ENCODE measurements at regions not wholly inside any gene's neighbourhood (a gene's known extent, or its start where the extent isn't known, plus 50 kb on each side); places are given as distances from the start of the nearest gene placed in this dataset.

DNA sequence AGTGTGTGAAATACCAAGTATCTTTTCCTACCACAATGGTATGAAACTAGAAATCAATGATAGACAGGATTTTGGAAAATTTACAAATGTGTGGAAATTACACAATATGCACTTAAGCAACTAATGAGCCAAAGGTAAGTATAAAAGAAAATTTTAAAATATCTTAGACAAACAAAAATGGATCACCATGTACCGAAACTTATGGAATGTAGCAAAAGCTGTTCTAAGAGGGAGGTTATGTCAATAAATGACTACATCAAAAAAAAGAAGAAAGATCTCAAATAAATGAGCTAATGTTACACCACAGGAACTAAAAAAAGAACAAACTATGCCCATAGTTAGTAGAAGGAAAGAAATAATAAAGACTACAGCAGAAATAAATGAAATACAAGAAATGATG lies 1084.1 kb downstream of the TECRL start:
- Histone ChIP-seq H3K9ac (ENCODE audit: low read length) (no peak overlapping the region), H3K27ac (ENCODE audit: low read length) (no peak overlapping the region), H3K27me3 (ENCODE audit: control insufficient read depth, insufficient read depth, low read length) (no peaks in the 10 kb centered on the region), H3K9me3 (ENCODE audit: control insufficient read depth, low read depth, low read length) (peaks cover 11% of the 10 kb centered on the region), H3K4me3 (ENCODE audit: low read length) (no peak overlapping the region), H3K36me3 (ENCODE audit: control insufficient read depth, low read depth, low read length) (no peaks in the 10 kb centered on the region), H3K4me1 (ENCODE audit: control insufficient read depth, low read depth, low read length) (no peaks in the 10 kb centered on the region)

- no peak overlapping the region for H3K4me3 ChIP-seq (ENCODE audit: low read length)
- H3K27ac ChIP-seq (ENCODE audit: low read length) = no peak overlapping the region
- H3K4me1 ChIP-seq (ENCODE audit: control insufficient read depth, low read depth, low read length) = no peaks in the 10 kb centered on the region
- H3K9ac ChIP-seq (ENCODE audit: low read length) = no peak overlapping the region
- H3K36me3 ChIP-seq (ENCODE audit: control insufficient read depth, low read depth, low read length) = no peaks in the 10 kb centered on the region
- no peaks in the 10 kb centered on the region for H3K9me3 ChIP-seq (ENCODE audit: control insufficient read depth, low read depth, low read length)
- no peaks in the 10 kb centered on the region for H3K27me3 ChIP-seq (ENCODE audit: control insufficient read depth, insufficient read depth, low read length)
Measured at GRCh38 chr4:63316633-63317032, 1092.6 kb downstream of the TECRL start.

- Histone ChIP-seq H3K4me1 (ENCODE audit: control insufficient read depth, low read depth, low read length) (no peaks in the 10 kb centered on the region), H3K27me3 (ENCODE audit: control insufficient read depth, insufficient read depth, low read length) (no peaks in the 10 kb centered on the region), H3K9ac (ENCODE audit: low read length) (no peak overlapping the region), H3K27ac (ENCODE audit: low read length) (no peak overlapping the region), H3K4me3 (ENCODE audit: low read length) (no peak overlapping the region), H3K9me3 (ENCODE audit: control insufficient read depth, low read depth, low read length) (no peaks in the 10 kb centered on the region), H3K36me3 (ENCODE audit: control insufficient read depth, low read depth, low read length) (no peaks in the 10 kb centered on the region)
Measured at GRCh38 chr4:63315651-63316050, 1093.6 kb downstream of the TECRL start.

DNA sequence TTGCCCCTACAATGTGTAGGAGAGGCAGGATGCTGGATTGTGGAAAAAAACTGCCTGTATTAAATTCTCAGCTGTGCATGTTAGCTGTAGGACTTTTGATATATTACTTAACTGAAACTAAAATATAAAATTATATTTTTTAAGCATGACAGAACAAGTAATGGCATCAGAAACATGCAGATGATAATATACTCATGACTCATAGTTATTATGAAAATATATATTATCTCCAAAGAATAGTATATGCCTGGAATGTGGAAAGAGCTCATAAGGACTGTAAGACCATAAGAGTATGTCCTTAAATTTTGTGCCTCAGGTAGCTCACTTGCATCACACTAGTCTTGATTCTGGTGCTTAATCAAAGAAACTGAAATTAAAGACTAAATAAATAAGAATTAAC lies 1100.6 kb downstream of the TECRL start:
- no peaks in the 10 kb centered on the region for H3K36me3 ChIP-seq (ENCODE audit: control insufficient read depth, low read depth, low read length)
- no peak overlapping the region for H3K9ac ChIP-seq (ENCODE audit: low read length)
- H3K4me3 ChIP-seq (ENCODE audit: low read length) = no peak overlapping the region
- H3K9me3 ChIP-seq (ENCODE audit: control insufficient read depth, low read depth, low read length) = no peaks in the 10 kb centered on the region
- no peak overlapping the region for H3K27ac ChIP-seq (ENCODE audit: low read length)
- H3K4me1 ChIP-seq (ENCODE audit: control insufficient read depth, low read depth, low read length) = no peaks in the 10 kb centered on the region
- H3K27me3 ChIP-seq (ENCODE audit: control insufficient read depth, insufficient read depth, low read length) = no peaks in the 10 kb centered on the region

GRCh38 chr4:63302792-63303191 lies 1106.5 kb downstream of the TECRL start:
- Histone ChIP-seq H3K4me1 (ENCODE audit: control insufficient read depth, low read depth, low read length) (no peaks in the 10 kb centered on the region), H3K27me3 (ENCODE audit: control insufficient read depth, insufficient read depth, low read length) (no peaks in the 10 kb centered on the region), H3K4me3 (ENCODE audit: low read length) (no peak overlapping the region), H3K9ac (ENCODE audit: low read length) (no peak overlapping the region), H3K9me3 (ENCODE audit: control insufficient read depth, low read depth, low read length) (no peaks in the 10 kb centered on the region), H3K27ac (ENCODE audit: low read length) (no peak overlapping the region), H3K36me3 (ENCODE audit: control insufficient read depth, low read depth, low read length) (no peaks in the 10 kb centered on the region)

GRCh38 chr4:63302078-63302477 lies 1107.2 kb downstream of the TECRL start:
- Histone ChIP-seq H3K4me1 (ENCODE audit: control insufficient read depth, low read depth, low read length) (no peaks in the 10 kb centered on the region), H3K9me3 (ENCODE audit: control insufficient read depth, low read depth, low read length) (no peaks in the 10 kb centered on the region), H3K9ac (ENCODE audit: low read length) (no peak overlapping the region), H3K27ac (ENCODE audit: low read length) (no peak overlapping the region), H3K27me3 (ENCODE audit: control insufficient read depth, insufficient read depth, low read length) (no peaks in the 10 kb centered on the region), H3K4me3 (ENCODE audit: low read length) (no peak overlapping the region), H3K36me3 (ENCODE audit: control insufficient read depth, low read depth, low read length) (no peaks in the 10 kb centered on the region)

GRCh38 chr4:63296773-63297172 lies 1112.5 kb downstream of the TECRL start:
- H3K36me3 ChIP-seq (ENCODE audit: control insufficient read depth, low read depth, low read length) = no peaks in the 10 kb centered on the region
- no peaks in the 10 kb centered on the region for H3K4me1 ChIP-seq (ENCODE audit: control insufficient read depth, low read depth, low read length)
- H3K27ac ChIP-seq (ENCODE audit: low read length) = no peak overlapping the region
- H3K9ac ChIP-seq (ENCODE audit: low read length) = no peak overlapping the region
- H3K4me3 ChIP-seq (ENCODE audit: low read length) = no peak overlapping the region
- H3K27me3 ChIP-seq (ENCODE audit: control insufficient read depth, insufficient read depth, low read length) = no peaks in the 10 kb centered on the region
- H3K9me3 ChIP-seq (ENCODE audit: control insufficient read depth, low read depth, low read length) = no peaks in the 10 kb centered on the region

GRCh38 chr4:63275491-63275890 lies 1133.8 kb downstream of the TECRL start:
- no peaks in the 10 kb centered on the region for H3K4me1 ChIP-seq (ENCODE audit: control insufficient read depth, low read depth, low read length)
- H3K9me3 ChIP-seq (ENCODE audit: control insufficient read depth, low read depth, low read length) = peaks cover 3% of the 10 kb centered on the region
- no peak overlapping the region for H3K9ac ChIP-seq (ENCODE audit: low read length)
- no peak overlapping the region for H3K27ac ChIP-seq (ENCODE audit: low read length)
- H3K36me3 ChIP-seq (ENCODE audit: control insufficient read depth, low read depth, low read length) = no peaks in the 10 kb centered on the region
- H3K4me3 ChIP-seq (ENCODE audit: low read length) = no peak overlapping the region
- H3K27me3 ChIP-seq (ENCODE audit: control insufficient read depth, insufficient read depth, low read length) = no peaks in the 10 kb centered on the region

- Histone ChIP-seq H3K4me1 (ENCODE audit: control insufficient read depth, low read depth, low read length) (no peaks in the 10 kb centered on the region), H3K27ac (ENCODE audit: low read length) (no peak overlapping the region), H3K27me3 (ENCODE audit: control insufficient read depth, insufficient read depth, low read length) (no peaks in the 10 kb centered on the region), H3K9ac (ENCODE audit: low read length) (no peak overlapping the region), H3K9me3 (ENCODE audit: control insufficient read depth, low read depth, low read length) (peaks cover 3% of the 10 kb centered on the region), H3K36me3 (ENCODE audit: control insufficient read depth, low read depth, low read length) (no peaks in the 10 kb centered on the region), H3K4me3 (ENCODE audit: low read length) (no peak overlapping the region)
Measured at GRCh38 chr4:63269156-63269555, 1140.1 kb downstream of the TECRL start.

- H3K27me3 ChIP-seq (ENCODE audit: control insufficient read depth, insufficient read depth, low read length) = no peaks in the 10 kb centered on the region
- no peak overlapping the region for H3K9ac ChIP-seq (ENCODE audit: low read length)
- H3K36me3 ChIP-seq (ENCODE audit: control insufficient read depth, low read depth, low read length) = no peaks in the 10 kb centered on the region
- H3K27ac ChIP-seq (ENCODE audit: low read length) = no peak overlapping the region
- H3K9me3 ChIP-seq (ENCODE audit: control insufficient read depth, low read depth, low read length) = no peaks in the 10 kb centered on the region
- H3K4me3 ChIP-seq (ENCODE audit: low read length) = no peak overlapping the region
- H3K4me1 ChIP-seq (ENCODE audit: control insufficient read depth, low read depth, low read length) = no peaks in the 10 kb centered on the region
Measured at GRCh38 chr4:63233671-63234070, 1175.6 kb downstream of the TECRL start.

- H3K36me3 ChIP-seq (ENCODE audit: control insufficient read depth, low read depth, low read length) = no peaks in the 10 kb centered on the region
- no peak overlapping the region for H3K27ac ChIP-seq (ENCODE audit: low read length)
- no peak overlapping the region for H3K9ac ChIP-seq (ENCODE audit: low read length)
- no peaks in the 10 kb centered on the region for H3K27me3 ChIP-seq (ENCODE audit: control insufficient read depth, insufficient read depth, low read length)
- no peak overlapping the region for H3K4me3 ChIP-seq (ENCODE audit: low read length)
- no peaks in the 10 kb centered on the region for H3K4me1 ChIP-seq (ENCODE audit: control insufficient read depth, low read depth, low read length)
- H3K9me3 ChIP-seq (ENCODE audit: control insufficient read depth, low read depth, low read length) = no peaks in the 10 kb centered on the region
Measured at GRCh38 chr4:63232058-63232457, 1177.2 kb downstream of the TECRL start.

DNA sequence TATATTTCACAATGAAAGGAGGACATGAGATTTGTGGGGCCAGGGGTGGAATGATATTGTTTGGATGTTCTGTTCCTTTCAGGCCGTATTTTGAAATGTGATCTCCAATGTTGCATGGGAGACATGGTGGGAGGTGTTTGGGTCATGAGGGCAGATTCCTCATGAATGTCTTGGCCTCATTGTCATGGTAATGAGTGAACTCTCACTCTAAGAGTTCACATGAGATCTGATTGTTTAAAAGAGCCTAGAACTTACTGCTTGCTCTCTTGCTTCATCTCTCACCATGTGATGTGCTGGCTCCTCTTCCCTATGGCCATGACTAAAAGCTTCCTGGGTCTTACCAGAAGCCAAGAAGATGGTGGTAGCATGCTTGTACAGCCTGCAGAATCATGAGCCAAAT lies 1183.0 kb downstream of the TECRL start:
- Histone ChIP-seq H3K9me3 (ENCODE audit: control insufficient read depth, low read depth, low read length) (no peaks in the 10 kb centered on the region), H3K9ac (ENCODE audit: low read length) (no peak overlapping the region), H3K27me3 (ENCODE audit: control insufficient read depth, insufficient read depth, low read length) (no peaks in the 10 kb centered on the region), H3K4me3 (ENCODE audit: low read length) (no peak overlapping the region), H3K27ac (ENCODE audit: low read length) (no peak overlapping the region), H3K36me3 (ENCODE audit: control insufficient read depth, low read depth, low read length) (no peaks in the 10 kb centered on the region), H3K4me1 (ENCODE audit: control insufficient read depth, low read depth, low read length) (no peaks in the 10 kb centered on the region)

Data from iPS-18a (cell line).